OCI-M1 (cell line): ENCODE measurements at regions not wholly inside any gene's neighbourhood (a gene's known extent, or its start where the extent isn't known, plus 50 kb on each side); places are given as distances from the start of the nearest gene placed in this dataset.
"Not testable (repeated sequence)": the region's sequence is repeated elsewhere in the genome, so short reads cannot be mapped to it uniquely, and the experiment has no call there.

Experiments
- DNase-seq: peaks from one replicate; lab custom pipeline; 2025; lab: John Stamatoyannopoulos, UW

GRCh38 chr4:87901422-87901992, 68.7 kb downstream of the MEPE start:
- DNase-seq: no peak

GRCh38 chr4:87904639-87905160, 70.8 kb upstream of the SPP1 start:
- no peak for DNase-seq

GRCh38 chr4:87908336-87908735, 67.2 kb upstream of the SPP1 start:
- DNase-seq: no peak

GRCh38 chr4:87910795-87911194, 64.7 kb upstream of the SPP1 start:
- peak; percentile 42 for DNase-seq

- peak; percentile 70 for DNase-seq
These were observed 64.2 kb upstream of the SPP1 start for GRCh38 chr4:87911252-87911774.

GRCh38 chr4:87912164-87913004, 63.1 kb upstream of the SPP1 start:
- DNase-seq: peak; percentile 59

GRCh38 chr4:87913896-87914295, 61.6 kb upstream of the SPP1 start:
- DNase-seq: no peak

GRCh38 chr4:87915621-87916020, 59.9 kb upstream of the SPP1 start:
- no peak for DNase-seq

- peak; percentile 76 for DNase-seq
These were observed 58.9 kb upstream of the SPP1 start for GRCh38 chr4:87916626-87917025.

GRCh38 chr4:87917911-87918310, 57.6 kb upstream of the SPP1 start:
- DNase-seq: not testable (repeated sequence)

- DNase-seq: no peak
These were observed 57.0 kb upstream of the SPP1 start for GRCh38 chr4:87918314-87919058.

- not testable (repeated sequence) for DNase-seq
These were observed 56.2 kb upstream of the SPP1 start for GRCh38 chr4:87919304-87919703.

GRCh38 chr4:87919941-87920340, 55.6 kb upstream of the SPP1 start:
- DNase-seq: peak; percentile 85

- DNase-seq: no peak
These were observed 55.0 kb upstream of the SPP1 start for GRCh38 chr4:87920478-87920877.

GRCh38 chr4:87921626-87922479, 53.7 kb upstream of the SPP1 start:
- not testable (repeated sequence) for DNase-seq

- not testable (repeated sequence) for DNase-seq
These were observed 51.4 kb upstream of the SPP1 start for GRCh38 chr4:87924146-87924545.
